Karpas-422 (cell line): ENCODE measurements at regions not wholly inside any gene's neighbourhood (a gene's known extent, or its start where the extent isn't known, plus 50 kb on each side); places are given as distances from the start of the nearest gene placed in this dataset.
A peak's percentile ranks its signal among the peaks of the same experiment; 100 is the strongest.

ENCODE experiments used
- DNase-seq: peaks from one replicate; pipeline ENCODE4 v3.0.0-alpha.2; 2015
- H2AFZ ChIP-seq: fragments of 200-600 bp; sonication (generic); 2 replicates; pipeline ENCODE4 v1.6.1; 2014; ENCODE audit warnings: antibody characterized with exemption, low read length, mixed read lengths
- H3K27ac ChIP-seq: fragments of 200-600 bp; sonication (generic); 2 replicates; pipeline ENCODE4 v1.5.1; 2014; ENCODE audit warnings: mild to moderate bottlenecking, low read length, moderate library complexity
- H3K27me3 ChIP-seq: fragments of 200-600 bp; sonication (generic); 2 replicates; pipeline ENCODE4 v1.6.1; 2014; ENCODE audit warnings: low read length, mixed read lengths
- H3K36me3 ChIP-seq: fragments of 200-600 bp; sonication (generic); 2 replicates; pipeline ENCODE4 v1.6.1; 2014; ENCODE audit warnings: low read length, mixed read lengths; ENCODE audit not compliant: insufficient read depth
- H3K4me1 ChIP-seq: fragments of 200-600 bp; sonication (generic); 2 replicates; pipeline ENCODE4 v1.6.1; 2014; ENCODE audit warnings: mild to moderate bottlenecking, low read length, mixed read lengths
- H3K4me2 ChIP-seq: fragments of 200-600 bp; sonication (generic); 2 replicates; pipeline ENCODE4 v1.6.1; 2014; ENCODE audit warnings: low read length, low read depth, mild to moderate bottlenecking; ENCODE audit not compliant: poor library complexity, severe bottlenecking
- H3K4me3 ChIP-seq: fragments of 200-600 bp; sonication (generic); 2 replicates; pipeline ENCODE4 v1.5.1; 2014; ENCODE audit warnings: mild to moderate bottlenecking, antibody characterized with exemption, low read length, mixed read lengths
- H3K79me2 ChIP-seq: fragments of 200-600 bp; sonication (generic); 2 replicates; pipeline ENCODE4 v1.6.1; 2014; ENCODE audit warnings: mild to moderate bottlenecking, low read length, mixed read lengths
- H3K9ac ChIP-seq: fragments of 200-600 bp; sonication (generic); 2 replicates; pipeline ENCODE4 v1.6.0; 2014; ENCODE audit warnings: low read length
- H3K9me2 ChIP-seq: fragments of 200-600 bp; sonication (generic), shearing (Covaris generic); replicated peaks from 2 replicates; pipeline ENCODE4 v1.6.0; 2014; ENCODE audit warnings: mild to moderate bottlenecking, low read length, moderate library complexity; ENCODE audit not compliant: insufficient read depth
- H3K9me3 ChIP-seq: fragments of 300-700, 200-600 bp; sonication (generic); 2 replicates; pipeline ENCODE4 v1.6.1; 2014; ENCODE audit warnings: low read length, mixed read lengths
- H4K20me1 ChIP-seq: fragments of 200-600 bp; sonication (generic); 2 replicates; pipeline ENCODE4 v1.6.1; 2014; ENCODE audit warnings: mild to moderate bottlenecking, antibody characterized with exemption, low read length, low read depth; ENCODE audit not compliant: insufficient read depth

GRCh38 chr7:46786995-46787394, 794.9 kb downstream of the TNS3 start:
- Histone ChIP-seq H3K36me3 (no peaks in the 10 kb centered on the region), H3K9ac (no peak overlapping the region), H2AFZ (no peak overlapping the region), H3K27ac (no peak overlapping the region), H3K27me3 (no peaks in the 10 kb centered on the region), H3K9me3 (no peaks in the 10 kb centered on the region), H3K4me3 (no peak overlapping the region), H3K9me2 (no peaks in the 10 kb centered on the region), H3K4me1 (no peaks in the 10 kb centered on the region), H3K79me2 (no peaks in the 10 kb centered on the region), H4K20me1 (no peaks in the 10 kb centered on the region), H3K4me2 (no peak overlapping the region)
- no peak for DNase-seq

DNA sequence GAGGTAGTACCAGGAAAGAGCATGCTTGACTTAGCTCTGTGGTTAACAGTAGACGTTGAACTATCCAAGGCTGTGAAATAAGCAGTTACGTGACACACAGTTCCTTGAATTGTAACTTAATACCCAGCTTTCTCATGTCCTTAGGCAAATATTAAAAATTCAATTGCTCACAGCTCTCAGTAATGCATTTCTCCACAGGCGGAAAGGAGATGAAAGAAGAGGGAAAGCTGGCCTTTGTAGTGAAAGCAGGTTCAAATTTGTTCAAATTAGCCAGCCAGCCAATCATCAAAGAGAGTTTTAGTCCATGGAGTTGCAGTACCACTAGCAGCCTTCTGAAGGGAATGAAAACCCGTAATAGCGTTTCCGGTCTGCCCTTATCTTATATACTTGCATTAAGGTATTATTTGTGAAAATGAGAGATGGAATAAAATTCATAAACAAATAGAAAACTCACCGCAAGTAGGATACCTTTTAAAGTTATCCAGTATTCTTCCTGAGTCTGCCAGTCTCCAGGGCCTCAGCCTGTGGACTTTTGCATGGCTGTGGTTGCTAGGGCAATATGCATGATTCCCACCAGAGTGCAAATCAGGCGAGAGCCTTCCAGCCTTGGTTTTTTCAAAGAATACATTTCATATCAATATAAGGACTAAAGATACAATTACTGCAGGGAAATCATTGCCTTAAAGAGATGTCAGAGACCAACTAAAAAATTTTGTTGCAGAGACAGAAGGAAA, 795.5 kb downstream of the TNS3 start:
- Histone ChIP-seq H3K9me3 (no peaks in the 10 kb centered on the region), H3K4me3 (no peak overlapping the region), H3K4me1 (no peaks in the 10 kb centered on the region), H3K9ac (no peak overlapping the region), H2AFZ (no peak overlapping the region), H3K27ac (no peak overlapping the region), H4K20me1 (no peaks in the 10 kb centered on the region), H3K27me3 (no peaks in the 10 kb centered on the region), H3K4me2 (no peak overlapping the region), H3K9me2 (no peaks in the 10 kb centered on the region), H3K79me2 (no peaks in the 10 kb centered on the region), H3K36me3 (no peaks in the 10 kb centered on the region)
- DNase-seq: no peak

DNA sequence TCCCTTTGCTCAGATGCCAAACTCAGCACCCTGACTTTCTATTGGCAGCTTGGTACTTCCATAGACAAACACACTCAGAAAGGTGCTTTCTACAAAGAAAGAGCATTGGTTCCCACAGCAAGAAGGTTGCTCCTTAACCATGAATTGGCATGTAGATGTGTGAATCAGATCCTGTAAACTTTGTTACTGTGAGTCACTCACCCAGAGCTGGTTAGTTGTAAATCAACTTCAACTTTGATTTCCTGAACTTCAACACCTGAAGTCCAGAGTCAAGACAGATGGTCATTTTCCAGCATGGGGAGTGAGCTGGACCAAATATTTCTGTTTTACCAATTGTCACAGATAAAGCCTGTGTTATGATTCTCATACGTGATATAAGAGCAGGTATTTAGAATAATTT, 797.2 kb downstream of the TNS3 start:
- DNase-seq: no peak
- H3K9me2 ChIP-seq: no peaks in the 10 kb centered on the region
- H3K9me3 ChIP-seq: no peaks in the 10 kb centered on the region
- H3K27ac ChIP-seq: no peak overlapping the region
- no peak overlapping the region for H3K9ac ChIP-seq
- no peak overlapping the region for H2AFZ ChIP-seq
- H3K36me3 ChIP-seq: no peaks in the 10 kb centered on the region
- no peak overlapping the region for H3K4me3 ChIP-seq
- H4K20me1 ChIP-seq: no peaks in the 10 kb centered on the region
- no peak overlapping the region for H3K4me2 ChIP-seq
- no peaks in the 10 kb centered on the region for H3K27me3 ChIP-seq
- no peaks in the 10 kb centered on the region for H3K4me1 ChIP-seq
- no peaks in the 10 kb centered on the region for H3K79me2 ChIP-seq

GRCh38 chr7:46781901-46782439, 799.9 kb downstream of the TNS3 start:
- no peak for DNase-seq
- Histone ChIP-seq H3K4me1 (no peaks in the 10 kb centered on the region), H3K27me3 (no peaks in the 10 kb centered on the region), H4K20me1 (no peaks in the 10 kb centered on the region), H3K9ac (no peak overlapping the region), H3K79me2 (no peaks in the 10 kb centered on the region), H2AFZ (no peak overlapping the region), H3K4me3 (no peak overlapping the region), H3K27ac (no peak overlapping the region), H3K9me2 (no peaks in the 10 kb centered on the region), H3K4me2 (no peak overlapping the region), H3K36me3 (no peaks in the 10 kb centered on the region), H3K9me3 (no peaks in the 10 kb centered on the region)

DNA sequence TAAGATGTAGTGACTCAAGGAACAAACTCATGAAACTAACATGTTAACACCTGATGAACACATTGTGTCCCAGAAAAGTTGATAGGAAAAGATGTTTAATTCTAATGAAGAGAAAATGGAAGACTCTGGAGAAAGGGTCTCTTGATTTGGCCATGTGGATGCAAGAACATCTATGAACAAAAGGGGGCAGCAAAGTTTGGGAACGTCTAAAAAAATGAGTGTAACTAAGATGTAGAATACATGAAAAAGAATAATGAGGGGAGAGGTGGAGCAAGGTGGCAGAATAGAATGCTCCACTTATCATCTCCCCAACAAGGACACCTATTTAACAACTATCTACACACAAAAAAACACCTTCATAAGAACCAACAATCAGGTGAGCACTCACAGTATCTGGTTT, 805.1 kb downstream of the TNS3 start:
- H3K4me3 ChIP-seq: no peak overlapping the region
- H4K20me1 ChIP-seq: no peaks in the 10 kb centered on the region
- no peak overlapping the region for H3K9ac ChIP-seq
- no peaks in the 10 kb centered on the region for H3K9me3 ChIP-seq
- H3K79me2 ChIP-seq: no peaks in the 10 kb centered on the region
- no peaks in the 10 kb centered on the region for H3K27me3 ChIP-seq
- H3K36me3 ChIP-seq: no peaks in the 10 kb centered on the region
- no peaks in the 10 kb centered on the region for H3K4me1 ChIP-seq
- no peak overlapping the region for H2AFZ ChIP-seq
- peak; percentile 53 for DNase-seq
- H3K9me2 ChIP-seq: no peaks in the 10 kb centered on the region
- no peak overlapping the region for H3K4me2 ChIP-seq
- H3K27ac ChIP-seq: no peak overlapping the region

- Histone ChIP-seq H3K4me3 (no peak overlapping the region), H3K27me3 (no peaks in the 10 kb centered on the region), H2AFZ (no peak overlapping the region), H3K9me2 (no peaks in the 10 kb centered on the region), H3K27ac (no peak overlapping the region), H4K20me1 (no peaks in the 10 kb centered on the region), H3K4me1 (no peaks in the 10 kb centered on the region), H3K9me3 (no peaks in the 10 kb centered on the region), H3K36me3 (no peaks in the 10 kb centered on the region), H3K4me2 (no peak overlapping the region), H3K9ac (no peak overlapping the region), H3K79me2 (no peaks in the 10 kb centered on the region)
- no peak for DNase-seq
These were observed 806.1 kb downstream of the TNS3 start for GRCh38 chr7:46775776-46776175.

GRCh38 chr7:46775020-46775419, 806.9 kb downstream of the TNS3 start:
- Histone ChIP-seq H3K9me2 (no peaks in the 10 kb centered on the region), H3K36me3 (no peaks in the 10 kb centered on the region), H4K20me1 (no peaks in the 10 kb centered on the region), H3K4me3 (no peak overlapping the region), H3K9ac (no peak overlapping the region), H3K9me3 (no peaks in the 10 kb centered on the region), H3K27me3 (no peaks in the 10 kb centered on the region), H2AFZ (no peak overlapping the region), H3K27ac (no peak overlapping the region), H3K4me1 (no peaks in the 10 kb centered on the region), H3K4me2 (no peak overlapping the region), H3K79me2 (no peaks in the 10 kb centered on the region)
- DNase-seq: no peak

DNA sequence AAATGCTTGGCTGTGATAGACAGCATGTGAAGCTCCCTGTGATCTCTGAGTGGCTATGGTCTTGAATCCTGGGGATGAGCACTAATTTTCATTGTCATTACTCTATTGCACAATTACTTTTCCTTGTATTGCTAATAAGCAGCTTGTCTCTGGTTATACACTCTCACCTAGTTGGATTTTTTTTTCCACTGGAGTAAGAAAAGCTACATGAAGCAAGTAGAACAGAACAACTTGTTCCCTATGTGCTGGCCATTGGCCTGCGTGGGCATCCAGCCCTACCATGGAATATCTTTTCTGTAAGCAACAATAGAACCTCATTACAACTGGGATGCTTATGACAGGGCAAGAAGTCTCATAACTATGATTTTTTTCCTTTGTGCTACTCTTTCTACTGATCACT, 807.4 kb downstream of the TNS3 start:
- H3K4me2 ChIP-seq: no peak overlapping the region
- no peaks in the 10 kb centered on the region for H3K79me2 ChIP-seq
- no peak overlapping the region for H2AFZ ChIP-seq

More for the DNA sequence above, 807.4 kb downstream of the TNS3 start:
- Histone ChIP-seq H3K9ac (no peak overlapping the region), H3K9me3 (no peaks in the 10 kb centered on the region), H3K36me3 (no peaks in the 10 kb centered on the region), H3K4me1 (no peaks in the 10 kb centered on the region), H3K27me3 (no peaks in the 10 kb centered on the region), H3K27ac (no peak overlapping the region), H3K4me3 (no peak overlapping the region), H3K9me2 (no peaks in the 10 kb centered on the region), H4K20me1 (no peaks in the 10 kb centered on the region)
- no peak for DNase-seq
